Breast epithelium (tissue), 3 donors: ENCODE measurements at regions not wholly inside any gene's neighbourhood (a gene's known extent, or its start where the extent isn't known, plus 50 kb on each side); places are given as distances from the start of the nearest gene placed in this dataset.

Experiments used
- CTCF ChIP-seq, 3 donors: fragments of 450-650 bp; IDR thresholded peaks; one replicate each; pipeline ENCODE4 v1.5.1; 2016 to 2017; ENCODE audit warnings: antibody characterized with exemption in 3 of 3, mild to moderate bottlenecking in 3 of 3, moderate library complexity in 3 of 3
- POLR2AphosphoS5 ChIP-seq, 3 donors: sonication (generic); formaldehyde crosslinking; IDR thresholded peaks; one replicate each; pipeline ENCODE4 v1.6.1; 2017; ENCODE audit warnings: antibody characterized with exemption in 3 of 3

- no peak for TF ChIP-seq CTCF (IDR thresholded peaks at IDR 0.05)
- TF ChIP-seq POLR2AphosphoS5 (IDR thresholded peaks at IDR 0.05), result no peak
Measured at GRCh38 chr6:102641426-102641825, 1247.9 kb downstream of the GRIK2 start.
